ENCODE measurements at regions not wholly inside any gene's neighbourhood (a gene's known extent, or its start where the extent isn't known, plus 50 kb on each side); places are given as distances from the start of the nearest gene placed in this dataset.

- TF ChIP-seq, protein P1, sequence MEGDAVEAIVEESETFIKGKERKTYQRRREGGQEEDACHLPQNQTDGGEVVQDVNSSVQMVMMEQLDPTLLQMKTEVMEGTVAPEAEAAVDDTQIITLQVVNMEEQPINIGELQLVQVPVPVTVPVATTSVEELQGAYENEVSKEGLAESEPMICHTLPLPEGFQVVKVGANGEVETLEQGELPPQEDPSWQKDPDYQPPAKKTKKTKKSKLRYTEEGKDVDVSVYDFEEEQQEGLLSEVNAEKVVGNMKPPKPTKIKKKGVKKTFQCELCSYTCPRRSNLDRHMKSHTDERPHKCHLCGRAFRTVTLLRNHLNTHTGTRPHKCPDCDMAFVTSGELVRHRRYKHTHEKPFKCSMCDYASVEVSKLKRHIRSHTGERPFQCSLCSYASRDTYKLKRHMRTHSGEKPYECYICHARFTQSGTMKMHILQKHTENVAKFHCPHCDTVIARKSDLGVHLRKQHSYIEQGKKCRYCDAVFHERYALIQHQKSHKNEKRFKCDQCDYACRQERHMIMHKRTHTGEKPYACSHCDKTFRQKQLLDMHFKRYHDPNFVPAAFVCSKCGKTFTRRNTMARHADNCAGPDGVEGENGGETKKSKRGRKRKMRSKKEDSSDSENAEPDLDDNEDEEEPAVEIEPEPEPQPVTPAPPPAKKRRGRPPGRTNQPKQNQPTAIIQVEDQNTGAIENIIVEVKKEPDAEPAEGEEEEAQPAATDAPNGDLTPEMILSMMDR (IDR thresholded peaks at IDR 0.05), result no peak
- TF ChIP-seq POLR2AphosphoS5 (IDR thresholded peaks at IDR 0.05) (no peak), POLR2A (IDR thresholded peaks at IDR 0.05; ENCODE audit: low read depth) (no peak), EP300 (IDR thresholded peaks at IDR 0.05) (no peak)
Observed at GRCh38 chr5:3793162-3793561, 197.5 kb downstream of the IRX1 start.
